IMR-90 (cell line): ENCODE measurements at regions not wholly inside any gene's neighbourhood (a gene's known extent, or its start where the extent isn't known, plus 50 kb on each side); places are given as distances from the start of the nearest gene placed in this dataset.

Experiments
- ATAC-seq: fragments of 200-7000 bp; cut with Tn5 transposase; 2 replicates; pipeline ENCODE4 v1.9.1; 2020; ENCODE audit warnings: low read depth, mild to moderate bottlenecking, moderate library complexity
- BruUV-seq: library from RNA; stranded (reverse); fragments of 400-500 nt; replicated peaks from 2 replicates; lab custom pipeline; 2021; lab: Mats Ljungman, UMichigan
- CTCF ChIA-PET: fragments of 300-600 bp; formaldehyde crosslinking; extraction: SDS; loops from one replicate; lab custom pipeline; 2021; ENCODE audit warnings: antibody characterized with exemption; lab: Yijun Ruan, JAX
- POLR2A ChIA-PET: fragments of 300-600 bp; sonication (Branson Sonifier 250); formaldehyde crosslinking; loops from one replicate; lab custom pipeline; 2022; ENCODE audit warnings: antibody characterized with exemption; ENCODE audit not compliant: unreplicated experiment; lab: Charles Lee
- DNase-seq: peaks from one replicate; pipeline ENCODE4 v3.0.0; 2013
- H2AFZ ChIP-seq: replicated peaks from 2 replicates; pipeline ENCODE3; 2013; ENCODE audit warnings: low read length, mild to moderate bottlenecking; ENCODE audit not compliant: poor library complexity
- H2AK5ac ChIP-seq: 2 replicates; pipeline ENCODE4 v1.6.1; 2013; ENCODE audit warnings: low read depth, low read length, inconsistent platforms
- H2AK9ac ChIP-seq: replicated peaks from 2 replicates; pipeline ENCODE3; 2013; ENCODE audit warnings: mild to moderate bottlenecking, low read depth, low read length, moderate library complexity; ENCODE audit not compliant: poor library complexity
- H2BK120ac ChIP-seq: 2 replicates; pipeline ENCODE4 v1.6.1; 2013; ENCODE audit warnings: low read depth, low read length, inconsistent platforms
- H2BK15ac ChIP-seq: 3 replicates; pipeline ENCODE4 v1.6.1; 2013; ENCODE audit warnings: low read depth, low read length, inconsistent platforms
- H2BK20ac ChIP-seq: 2 replicates; pipeline ENCODE4 v1.6.1; 2013; ENCODE audit warnings: low read depth, mild to moderate bottlenecking, inconsistent platforms, low read length, moderate library complexity
- H2BK5ac ChIP-seq: 2 replicates; pipeline ENCODE4 v1.6.1; 2013; ENCODE audit warnings: mild to moderate bottlenecking, low read depth, low read length, inconsistent platforms; ENCODE audit not compliant: poor library complexity, severe bottlenecking
- H3K14ac ChIP-seq: replicated peaks from 2 replicates; pipeline ENCODE4 v1.6.1; 2013; ENCODE audit warnings: low read depth, low read length, inconsistent platforms
- H3K18ac ChIP-seq: 2 replicates; pipeline ENCODE4 v1.6.1; 2013; ENCODE audit warnings: low read depth, low read length, control low read depth
- H3K23ac ChIP-seq: 2 replicates; pipeline ENCODE4 v1.6.1; 2013; ENCODE audit warnings: low read depth, low read length, inconsistent platforms
- H3K27ac ChIP-seq: 2 replicates; pipeline ENCODE4 v1.5.1; 2013; ENCODE audit warnings: mild to moderate bottlenecking, control low read depth, low read length; ENCODE audit not compliant: insufficient read depth
- H3K27me3 ChIP-seq: 2 replicates; pipeline ENCODE4 v1.6.1; 2013; ENCODE audit warnings: low read length; ENCODE audit not compliant: control insufficient read depth, insufficient read depth
- H3K36me3 ChIP-seq: 2 replicates; pipeline ENCODE4 v1.6.1; 2013; ENCODE audit warnings: low read length, mixed read lengths; ENCODE audit not compliant: control insufficient read depth, insufficient read depth
- H3K4ac ChIP-seq: 2 replicates; pipeline ENCODE4 v1.6.1; 2013; ENCODE audit warnings: low read depth, low read length, inconsistent platforms
- H3K4me1 ChIP-seq: 2 replicates; pipeline ENCODE4 v1.6.1; 2013; ENCODE audit warnings: low read length, mixed read lengths; ENCODE audit not compliant: control insufficient read depth, insufficient read depth
- H3K4me2 ChIP-seq: 2 replicates; pipeline ENCODE4 v1.6.1; 2013; ENCODE audit warnings: low read depth, mild to moderate bottlenecking, control low read depth, low read length, moderate library complexity
- H3K4me3 ChIP-seq: 2 replicates; pipeline ENCODE4 v1.5.1; 2013; ENCODE audit warnings: low read depth, mild to moderate bottlenecking, control low read depth, low read length, moderate library complexity; ENCODE audit not compliant: insufficient read depth
- H3K56ac ChIP-seq: 2 replicates; pipeline ENCODE4 v1.6.1; 2013; ENCODE audit warnings: low read length, inconsistent platforms; ENCODE audit not compliant: insufficient read depth; ENCODE audit errors: extremely low read depth
- H3K79me1 ChIP-seq, 2 experiments: 2 replicates each; pipeline ENCODE4 v1.6.1; 2013; ENCODE audit warnings: low read length in 2 of 2, inconsistent platforms in 1 of 2, low read depth in 1 of 2
- H3K9ac ChIP-seq: 2 replicates; pipeline ENCODE4 v1.6.1; 2013; ENCODE audit warnings: low read depth, low read length, control low read depth
- H3K9me1 ChIP-seq: 2 replicates; pipeline ENCODE4 v1.6.1; 2013; ENCODE audit warnings: low read length, inconsistent platforms; ENCODE audit not compliant: insufficient read depth
- H3K9me3 ChIP-seq: 2 replicates; pipeline ENCODE4 v1.6.1; 2013; ENCODE audit warnings: low read length; ENCODE audit not compliant: control insufficient read depth, insufficient read depth
- H4K20me1 ChIP-seq: 2 replicates; pipeline ENCODE4 v1.6.1; 2013; ENCODE audit warnings: low read length, inconsistent platforms; ENCODE audit not compliant: insufficient read depth
- H4K5ac ChIP-seq: 2 replicates; pipeline ENCODE4 v1.6.1; 2013; ENCODE audit warnings: mild to moderate bottlenecking, low read depth, low read length, control low read depth
- H4K8ac ChIP-seq, 2 experiments: 2 replicates each; pipeline ENCODE4 v1.6.1; 2013; ENCODE audit warnings: low read depth in 2 of 2, low read length in 2 of 2, control low read depth in 1 of 2, inconsistent platforms in 1 of 2
- H4K91ac ChIP-seq: 2 replicates; pipeline ENCODE4 v1.6.1; 2013; ENCODE audit warnings: low read depth, low read length, inconsistent platforms; ENCODE audit not compliant: insufficient read depth
- CHD1 ChIP-seq: IDR thresholded peaks from 2 replicates; pipeline ENCODE4 v1.6.1; 2012; ENCODE audit warnings: low read depth, low read length, improper control_type of control experiment
- MAFK ChIP-seq: IDR thresholded peaks from 2 replicates; pipeline ENCODE4 v1.6.1; 2012; ENCODE audit warnings: low read depth, low read length, improper control_type of control experiment
- RCOR1 ChIP-seq: IDR thresholded peaks from 2 replicates; pipeline ENCODE4 v1.6.1; 2012; ENCODE audit warnings: mild to moderate bottlenecking, low read length, improper control_type of control experiment; ENCODE audit not compliant: insufficient replicate concordance
- USF2 ChIP-seq: fragments of 150-350 bp; IDR thresholded peaks from 2 replicates; pipeline ENCODE4 v1.6.1; 2017; ENCODE audit warnings: mild to moderate bottlenecking, antibody characterized with exemption, low read length, low read depth
- WGBS, 2 experiments: methylation state at CpG; one replicate each; pipeline versions ENCODE4 v1.1.5 to v1.1.7; 2013; ENCODE audit warnings: missing lambda C conversion rate in 2 of 2; ENCODE audit not compliant: insufficient read length in 1 of 2; ENCODE audit errors: extremely low coverage in 2 of 2; 5-methylcytosine and 5-hydroxymethylcytosine counted together
- dilution Hi-C: fragments of 300-500 bp; cut with HindIII; formaldehyde crosslinking; loops from one replicate; pipeline ENCODE4 v1.14.3; 2018; ENCODE audit warnings: low sequenced_read_pairs; ENCODE audit not compliant: unreplicated experiment
- in situ Hi-C: fragments of 300-500 bp; cut with MboI; formaldehyde crosslinking; loops from 3 replicates; pipeline ENCODE4 v1.14.3; 2019; ENCODE audit warnings: low sequenced_read_pairs, inconsistent platforms, mixed read lengths
- intact Hi-C: fragments of 100-400 bp; cut with micrococcal nuclease; formaldehyde crosslinking; loops from 2 replicates; pipeline ENCODE4 v1.10.0; 2022

- no peak overlapping the region for H2BK15ac ChIP-seq
- no peak overlapping the region for H4K91ac ChIP-seq
- H3K9ac ChIP-seq, result no peak overlapping the region
- in situ Hi-C loops (no loop called here), dilution Hi-C loops (no loop called here), intact Hi-C loops (no loop called here)
- no peaks in the 10 kb centered on the region for H3K27me3 ChIP-seq
- no peak overlapping the region for H3K4me2 ChIP-seq
- no peak overlapping the region for H3K18ac ChIP-seq
- H3K9me1 ChIP-seq, result no peaks in the 10 kb centered on the region
- no peak overlapping the region for H2AK9ac ChIP-seq
- no peaks in the 10 kb centered on the region for H4K20me1 ChIP-seq
- no peaks in the 10 kb centered on the region for H3K79me1 ChIP-seq
- no CpG with 5 or more reads among the region's 1 CpG for WGBS, 2 experiments
- BruUV-seq, result no TSS peak
- CTCF ChIA-PET, result no interaction called here
- H3K56ac ChIP-seq, result no peak overlapping the region
- H4K8ac ChIP-seq, result no peak overlapping the region
- H2AK5ac ChIP-seq, result no peak overlapping the region
- DNase-seq (no peak), ATAC-seq (no peak)
- H4K5ac ChIP-seq, result no peak overlapping the region
- no peaks in the 10 kb centered on the region for H3K4me1 ChIP-seq
- TF ChIP-seq USF2 (no peak), CHD1 (no peak), MAFK (no peak), RCOR1 (no peak)
- no peak overlapping the region for H3K27ac ChIP-seq
- H3K9me3 ChIP-seq, result no peaks in the 10 kb centered on the region
- no peak overlapping the region for H2BK120ac ChIP-seq
- H2BK5ac ChIP-seq, result no peak overlapping the region
- H3K23ac ChIP-seq, result no peak overlapping the region
- no peak overlapping the region for H2AFZ ChIP-seq
- no peaks in the 10 kb centered on the region for H3K36me3 ChIP-seq
- H3K4me3 ChIP-seq, result no peak overlapping the region
- POLR2A ChIA-PET, result no interaction called here
- no peak overlapping the region for H3K14ac ChIP-seq
- H3K4ac ChIP-seq, result no peak overlapping the region
- H2BK20ac ChIP-seq, result no peak overlapping the region
Observed at GRCh38 chrX:53746718-53747117, 60.2 kb upstream of the HUWE1 start.
